ENCODE measurements at regions not wholly inside any gene's neighbourhood (a gene's known extent, or its start where the extent isn't known, plus 50 kb on each side); places are given as distances from the start of the nearest gene placed in this dataset.

DNA sequence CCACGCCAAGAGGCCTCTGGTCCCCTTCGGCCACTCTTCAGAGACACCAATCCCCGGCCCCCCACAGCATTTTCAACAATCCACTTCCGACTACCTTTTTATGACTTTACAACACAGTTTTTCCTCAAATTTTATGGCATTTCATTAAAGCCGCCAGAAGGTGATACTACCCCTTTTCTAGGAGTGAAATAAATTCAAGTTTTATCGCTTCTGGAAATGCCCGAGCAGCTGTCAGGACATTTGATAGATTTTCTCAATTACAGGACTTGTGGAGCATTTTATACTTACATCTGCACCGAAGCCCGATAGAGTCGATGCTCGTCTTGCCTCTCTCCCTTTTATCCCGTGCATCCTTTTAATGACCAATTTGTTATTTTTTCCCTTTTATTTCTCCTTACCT is 108.1 kb upstream of the CREB1 start:
- TF ChIP-seq CEBPB (IDR thresholded peaks at IDR 0.05) (no peak), TEAD4 (IDR thresholded peaks at IDR 0.05) (no peak), YY1 (IDR thresholded peaks at IDR 0.05; ENCODE audit: low read depth) (no peak), TAF1 (IDR thresholded peaks at IDR 0.05; ENCODE audit: low read depth) (no peak), EGR1 (IDR thresholded peaks at IDR 0.05) (no peak), EP300 (IDR thresholded peaks at IDR 0.05; ENCODE audit: borderline replicate concordance) (no peak), MAX (IDR thresholded peaks at IDR 0.05) (no peak), RAD21 (IDR thresholded peaks at IDR 0.05; ENCODE audit: low read depth) (no peak), TCF12 (IDR thresholded peaks at IDR 0.05; ENCODE audit: low read depth) (no peak), CREB1 (IDR thresholded peaks at IDR 0.05; ENCODE audit: low read depth) (no peak)
- TF ChIP-seq, protein P1, sequence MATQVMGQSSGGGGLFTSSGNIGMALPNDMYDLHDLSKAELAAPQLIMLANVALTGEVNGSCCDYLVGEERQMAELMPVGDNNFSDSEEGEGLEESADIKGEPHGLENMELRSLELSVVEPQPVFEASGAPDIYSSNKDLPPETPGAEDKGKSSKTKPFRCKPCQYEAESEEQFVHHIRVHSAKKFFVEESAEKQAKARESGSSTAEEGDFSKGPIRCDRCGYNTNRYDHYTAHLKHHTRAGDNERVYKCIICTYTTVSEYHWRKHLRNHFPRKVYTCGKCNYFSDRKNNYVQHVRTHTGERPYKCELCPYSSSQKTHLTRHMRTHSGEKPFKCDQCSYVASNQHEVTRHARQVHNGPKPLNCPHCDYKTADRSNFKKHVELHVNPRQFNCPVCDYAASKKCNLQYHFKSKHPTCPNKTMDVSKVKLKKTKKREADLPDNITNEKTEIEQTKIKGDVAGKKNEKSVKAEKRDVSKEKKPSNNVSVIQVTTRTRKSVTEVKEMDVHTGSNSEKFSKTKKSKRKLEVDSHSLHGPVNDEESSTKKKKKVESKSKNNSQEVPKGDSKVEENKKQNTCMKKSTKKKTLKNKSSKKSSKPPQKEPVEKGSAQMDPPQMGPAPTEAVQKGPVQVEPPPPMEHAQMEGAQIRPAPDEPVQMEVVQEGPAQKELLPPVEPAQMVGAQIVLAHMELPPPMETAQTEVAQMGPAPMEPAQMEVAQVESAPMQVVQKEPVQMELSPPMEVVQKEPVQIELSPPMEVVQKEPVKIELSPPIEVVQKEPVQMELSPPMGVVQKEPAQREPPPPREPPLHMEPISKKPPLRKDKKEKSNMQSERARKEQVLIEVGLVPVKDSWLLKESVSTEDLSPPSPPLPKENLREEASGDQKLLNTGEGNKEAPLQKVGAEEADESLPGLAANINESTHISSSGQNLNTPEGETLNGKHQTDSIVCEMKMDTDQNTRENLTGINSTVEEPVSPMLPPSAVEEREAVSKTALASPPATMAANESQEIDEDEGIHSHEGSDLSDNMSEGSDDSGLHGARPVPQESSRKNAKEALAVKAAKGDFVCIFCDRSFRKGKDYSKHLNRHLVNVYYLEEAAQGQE (IDR thresholded peaks at IDR 0.05; ENCODE audit: low read depth): no peak
- TF ChIP-seq, protein P2, sequence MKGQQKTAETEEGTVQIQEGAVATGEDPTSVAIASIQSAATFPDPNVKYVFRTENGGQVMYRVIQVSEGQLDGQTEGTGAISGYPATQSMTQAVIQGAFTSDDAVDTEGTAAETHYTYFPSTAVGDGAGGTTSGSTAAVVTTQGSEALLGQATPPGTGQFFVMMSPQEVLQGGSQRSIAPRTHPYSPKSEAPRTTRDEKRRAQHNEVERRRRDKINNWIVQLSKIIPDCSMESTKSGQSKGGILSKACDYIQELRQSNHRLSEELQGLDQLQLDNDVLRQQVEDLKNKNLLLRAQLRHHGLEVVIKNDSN (IDR thresholded peaks at IDR 0.05): no peak

Data from Ishikawa (cell line).